ENCODE measurements at regions not wholly inside any gene's neighbourhood (a gene's known extent, or its start where the extent isn't known, plus 50 kb on each side); places are given as distances from the start of the nearest gene placed in this dataset.

- H3K27me3 ChIP-seq (ENCODE audit: control insufficient read depth in 2 of 2, insufficient read depth in 2 of 2, low read length in 2 of 2), result no peaks in the 10 kb centered on the region
- H3K4me1 ChIP-seq (ENCODE audit: control insufficient read depth, extremely low read depth, insufficient read depth, low read length), result no peaks in the 10 kb centered on the region
- DNase-seq (ENCODE audit: low read depth, low spot score), result no peak
- no peaks in the 10 kb centered on the region for H3K9me1 ChIP-seq (replicated peaks; ENCODE audit: control insufficient read depth, extremely low read depth, insufficient read depth, low read length)
- POLR2A ChIA-PET, result no interaction called here
- no peak overlapping the region for H3K27ac ChIP-seq (ENCODE audit: insufficient read depth, low read depth, low read length)
- no peak overlapping the region for H3K4me2 ChIP-seq (ENCODE audit: insufficient read depth, low read length)
- TF ChIP-seq MYC (IDR thresholded peaks at IDR 0.05; ENCODE audit: low read depth, low read length), result no peak
- TF ChIP-seq MAX (IDR thresholded peaks at IDR 0.05; ENCODE audit: insufficient read depth, insufficient read length), result no peak
- TF ChIP-seq JUN (IDR thresholded peaks at IDR 0.05; ENCODE audit: borderline replicate concordance, insufficient read depth, insufficient read length, low read depth), result no peak
- no peak for TF ChIP-seq CTCF (IDR thresholded peaks at IDR 0.05; ENCODE audit: extremely low read depth in 1 of 2, insufficient read depth in 1 of 2, low read depth in 1 of 2, low read length in 2 of 2)
- no peak for TF ChIP-seq POLR2AphosphoS5 (IDR thresholded peaks at IDR 0.05; ENCODE audit: insufficient read depth, low read depth, low read length)
- TF ChIP-seq GATA2 (IDR thresholded peaks at IDR 0.05; ENCODE audit: insufficient read depth, insufficient read length, low read depth, low read length), result no peak
- TF ChIP-seq EZH2 (IDR thresholded peaks at IDR 0.05; ENCODE audit: borderline replicate concordance, low read depth, low read length, severe bottlenecking), result no peak
- TF ChIP-seq POLR2A (IDR thresholded peaks at IDR 0.05; ENCODE audit: low read depth, low read length), result no peak
- no peak for TF ChIP-seq FOS (IDR thresholded peaks at IDR 0.05; ENCODE audit: borderline replicate concordance, insufficient read depth, low read length)
- no peaks in the 10 kb centered on the region for H3K36me3 ChIP-seq (ENCODE audit: control insufficient read depth in 2 of 2, extremely low read depth in 1 of 2, insufficient read depth in 2 of 2, low read length in 2 of 2)
- H3K9me3 ChIP-seq (replicated peaks; ENCODE audit: control insufficient read depth, insufficient read depth, low read length), result no peaks in the 10 kb centered on the region
- no peak overlapping the region for H3K9ac ChIP-seq (replicated peaks; ENCODE audit: extremely low read depth, insufficient read depth, low read length)
- no peaks in the 10 kb centered on the region for H3K79me2 ChIP-seq (ENCODE audit: control insufficient read depth, insufficient read depth, low read length)
- CTCF ChIA-PET, result no interaction called here
- H2AFZ ChIP-seq (ENCODE audit: low read depth, low read length), result no peak overlapping the region
- intact Hi-C loops (cut with micrococcal nuclease) (no loop called here), dilution Hi-C loops (cut with MboI; ENCODE audit: extremely low pct_ligation_motif_present, low sequenced_read_pairs) (no loop called here)
- no peaks in the 10 kb centered on the region for H4K20me1 ChIP-seq (replicated peaks; ENCODE audit: control insufficient read depth, extremely low read depth, insufficient read depth, low read length)
- no TSS peak for BruUV-seq (replicated peaks)
- H3K4me3 ChIP-seq (replicated peaks in 1 of 3; ENCODE audit: insufficient read depth in 1 of 3, low read depth in 1 of 3, low read length in 3 of 3), result no peak overlapping the region
- no peak for FAIRE-seq
Observed at GRCh38 chr9:79409182-79409823, 162.5 kb upstream of the TLE4 start.
